Activated naive CD4-positive, alpha-beta T cell treated with anti-CD3 and anti-CD28 coated beads for 36 hours (primary cell): ENCODE measurements at regions not wholly inside any gene's neighbourhood (a gene's known extent, or its start where the extent isn't known, plus 50 kb on each side); places are given as distances from the start of the nearest gene placed in this dataset.

Experiments
- CTCF ChIA-PET: fragments of 350-600 bp; sonication (Branson Sonifier 250); formaldehyde crosslinking; loops from one replicate; lab custom pipeline; 2021; ENCODE audit warnings: antibody characterized with exemption; lab: Charles Lee
- DNase-seq: peaks from one replicate; pipeline ENCODE4 v3.0.0-alpha.2; 2020
- H3K27ac Mint-ChIP-seq: one replicate; pipeline ENCODE4 v1.8.0; 2021; ENCODE audit warnings: mild to moderate bottlenecking, mixed read lengths
- H3K27me3 Mint-ChIP-seq: one replicate; pipeline ENCODE4 v1.8.0; 2021; ENCODE audit warnings: low read depth, mixed read lengths
- H3K36me3 Mint-ChIP-seq: one replicate; pipeline ENCODE4 v1.8.0; 2021; ENCODE audit warnings: low read depth, mixed read lengths
- H3K4me1 Mint-ChIP-seq: one replicate; pipeline ENCODE4 v1.8.0; 2021; ENCODE audit warnings: low read depth, mixed read lengths
- H3K4me3 Mint-ChIP-seq: one replicate; pipeline ENCODE4 v1.8.0; 2021; ENCODE audit warnings: mild to moderate bottlenecking, moderate library complexity, mixed read lengths
- H3K9me3 Mint-ChIP-seq: one replicate; pipeline ENCODE4 v1.8.0; 2021; ENCODE audit warnings: mixed read lengths
- intact Hi-C: fragments of 100-400 bp; cut with micrococcal nuclease; formaldehyde crosslinking; loops from one replicate; pipeline ENCODE4 v1.15.1; 2023

DNA sequence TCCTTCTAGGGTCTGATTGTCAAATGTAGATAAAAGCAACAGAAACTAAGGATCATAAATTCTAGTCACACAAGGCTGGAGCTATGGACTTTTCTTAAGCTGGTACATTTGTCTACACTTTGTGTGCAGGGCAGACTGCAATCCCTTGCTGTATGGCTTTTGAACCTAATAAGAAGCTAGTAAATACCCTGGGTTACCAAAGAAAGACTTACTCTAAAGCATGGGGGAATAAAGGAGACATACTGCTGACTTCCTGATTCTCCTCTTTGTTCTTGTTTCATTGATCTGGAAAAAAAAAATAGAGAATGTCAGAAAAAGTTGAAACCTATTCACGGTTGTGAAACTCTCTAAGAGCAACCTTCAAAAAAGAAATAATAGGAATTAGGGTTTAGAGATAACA lies 216.6 kb upstream of the TLL1 start:
- CTCF ChIA-PET: no interaction called here
- Mint-ChIP-seq H3K27ac (no peak overlapping the region), H3K9me3 (peaks cover 2% of the 10 kb centered on the region), H3K4me3 (no peak overlapping the region), H3K27me3 (no peaks in the 10 kb centered on the region), H3K4me1 (no peaks in the 10 kb centered on the region), H3K36me3 (no peaks in the 10 kb centered on the region)
- DNase-seq: no peak
- intact Hi-C loops: no loop called here

DNA sequence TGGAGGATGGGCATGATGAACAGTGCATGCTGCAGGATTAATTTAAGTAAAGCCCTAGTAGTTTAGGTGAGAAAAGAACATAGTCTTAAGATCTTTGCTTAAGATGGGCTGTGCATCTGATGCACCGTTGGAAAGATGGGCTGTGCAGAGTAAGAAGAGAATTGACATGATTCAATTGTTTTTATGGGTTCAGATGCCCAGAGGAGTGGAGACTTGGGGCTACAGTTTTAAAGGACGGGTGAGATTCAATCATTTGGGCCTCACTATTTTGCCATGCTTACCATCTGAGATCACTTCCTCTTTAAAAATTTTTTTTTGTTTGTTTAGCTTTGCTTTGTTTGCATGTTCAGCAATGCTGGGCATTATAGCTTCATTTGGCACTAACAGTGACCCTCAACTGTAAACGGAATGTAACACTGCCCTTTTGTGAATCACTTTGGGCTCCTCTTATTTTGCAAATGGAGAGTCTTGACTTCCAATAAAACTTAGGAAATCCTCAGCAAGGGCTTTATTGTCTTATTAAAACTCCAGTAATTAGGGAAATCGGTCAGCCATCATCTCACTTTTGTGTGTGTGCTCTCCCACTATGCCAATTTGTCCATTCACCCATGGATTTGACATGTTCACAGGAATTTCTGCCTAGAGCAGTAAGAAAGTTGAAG lies 216.1 kb upstream of the TLL1 start:
- intact Hi-C loops: no loop called here

DNA sequence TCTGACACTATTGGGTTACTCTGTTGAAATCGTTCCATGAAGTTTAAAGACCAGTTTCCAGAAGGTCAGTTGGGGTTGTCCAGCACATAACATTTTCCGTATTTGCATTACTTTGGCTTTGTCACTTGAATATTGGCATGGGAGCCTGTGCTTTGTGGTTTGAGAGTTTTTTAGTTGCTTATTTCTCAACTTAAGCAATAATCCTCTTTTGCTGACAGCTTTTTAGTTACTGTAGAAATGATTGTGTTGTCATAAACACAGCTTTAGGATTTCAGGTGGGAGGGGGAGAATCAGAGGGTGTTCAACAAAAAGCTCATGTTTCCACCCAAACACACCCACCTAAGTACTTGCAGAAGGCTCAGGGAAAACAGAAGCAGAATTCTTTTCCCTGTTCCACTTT lies 210.7 kb upstream of the TLL1 start:
- Mint-ChIP-seq H3K4me1 (no peaks in the 10 kb centered on the region), H3K27me3 (no peaks in the 10 kb centered on the region), H3K27ac (no peak overlapping the region), H3K4me3 (no peak overlapping the region), H3K36me3 (no peaks in the 10 kb centered on the region), H3K9me3 (no peaks in the 10 kb centered on the region)
- CTCF ChIA-PET: no interaction called here
- no peak for DNase-seq
- intact Hi-C loops: no loop called here

More for the DNA sequence above, 216.1 kb upstream of the TLL1 start:
- Mint-ChIP-seq H3K36me3 (no peaks in the 10 kb centered on the region), H3K27me3 (no peaks in the 10 kb centered on the region), H3K4me1 (no peaks in the 10 kb centered on the region), H3K9me3 (peaks cover 2% of the 10 kb centered on the region), H3K4me3 (no peak overlapping the region), H3K27ac (no peak overlapping the region)
- CTCF ChIA-PET: no interaction called here
- no peak for DNase-seq

DNA sequence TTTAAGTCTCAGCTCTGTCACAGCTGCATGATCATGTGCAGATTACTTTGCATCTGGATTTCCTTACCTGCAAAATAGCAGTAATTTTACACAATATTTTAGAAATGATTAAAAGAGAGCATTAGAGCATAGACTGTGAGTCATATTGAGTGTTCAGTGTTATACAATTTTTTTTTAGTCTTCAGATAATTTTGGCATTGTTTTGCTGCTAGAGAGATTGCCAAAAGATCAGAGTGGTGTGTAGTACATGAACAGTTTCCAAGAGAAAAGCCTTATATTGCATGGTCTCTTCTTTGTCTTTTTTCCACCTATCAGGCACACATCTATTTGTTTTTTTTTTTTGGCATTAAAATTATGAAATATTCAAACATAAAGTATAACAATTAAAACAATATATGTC lies 209.6 kb upstream of the TLL1 start:
- no peak for DNase-seq
- H3K9me3 Mint-ChIP-seq: no peaks in the 10 kb centered on the region
- intact Hi-C loops: no loop called here

DNA sequence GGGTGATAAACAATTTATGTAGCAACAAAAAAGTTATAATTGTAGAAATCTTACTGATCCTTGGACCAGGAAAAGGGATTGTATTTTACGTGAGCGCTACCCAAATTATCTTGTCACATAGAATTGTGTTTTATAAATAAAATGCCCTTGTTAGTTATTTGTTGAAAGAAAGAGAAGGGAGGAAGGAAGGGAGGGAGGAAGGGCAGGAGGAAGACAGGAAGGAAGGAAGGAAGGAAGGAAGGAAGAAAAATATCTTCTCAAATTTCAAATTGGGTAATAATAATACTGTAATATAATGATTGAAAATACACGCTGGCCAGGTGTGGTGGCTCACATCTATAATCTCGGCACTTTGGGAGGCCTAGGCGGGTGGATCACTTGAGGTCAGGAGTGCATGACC lies 206.2 kb upstream of the TLL1 start:
- H3K4me1 Mint-ChIP-seq: no peaks in the 10 kb centered on the region

More for the DNA sequence above, 209.6 kb upstream of the TLL1 start:
- no peak overlapping the region for H3K4me3 Mint-ChIP-seq
- H3K36me3 Mint-ChIP-seq: no peaks in the 10 kb centered on the region
- CTCF ChIA-PET: no interaction called here
- no peaks in the 10 kb centered on the region for H3K4me1 Mint-ChIP-seq
- H3K27ac Mint-ChIP-seq: no peak overlapping the region
- no peaks in the 10 kb centered on the region for H3K27me3 Mint-ChIP-seq

DNA sequence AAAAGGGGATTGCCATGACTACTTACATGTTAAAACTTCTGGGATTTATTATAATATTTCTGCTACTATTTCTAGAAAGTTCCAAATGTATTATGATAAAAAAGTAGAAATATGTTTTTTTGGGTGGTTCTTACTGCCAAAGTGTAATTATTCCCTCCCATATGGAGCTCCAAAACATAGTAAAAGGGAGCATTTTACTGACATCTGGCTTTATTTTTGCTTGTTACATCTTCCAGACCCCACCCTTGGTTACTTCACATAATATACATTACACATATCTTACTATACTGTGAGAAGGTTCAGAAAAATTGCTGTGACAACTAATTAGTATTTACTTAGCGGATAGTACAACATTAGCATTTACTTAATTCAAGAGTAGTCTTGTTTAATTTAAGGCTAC lies 205.1 kb upstream of the TLL1 start:
- no peak for DNase-seq
- intact Hi-C loops: no loop called here
- no peak overlapping the region for H3K4me3 Mint-ChIP-seq
- CTCF ChIA-PET: no interaction called here
- H3K4me1 Mint-ChIP-seq: no peaks in the 10 kb centered on the region
- no peak overlapping the region for H3K27ac Mint-ChIP-seq
- no peaks in the 10 kb centered on the region for H3K9me3 Mint-ChIP-seq
- H3K36me3 Mint-ChIP-seq: no peaks in the 10 kb centered on the region
- H3K27me3 Mint-ChIP-seq: no peaks in the 10 kb centered on the region

More for the DNA sequence above, 206.2 kb upstream of the TLL1 start:
- no peak overlapping the region for H3K27ac Mint-ChIP-seq
- intact Hi-C loops: no loop called here
- no peaks in the 10 kb centered on the region for H3K36me3 Mint-ChIP-seq
- H3K27me3 Mint-ChIP-seq: no peaks in the 10 kb centered on the region
- CTCF ChIA-PET: no interaction called here
- H3K4me3 Mint-ChIP-seq: no peak overlapping the region
- no peaks in the 10 kb centered on the region for H3K9me3 Mint-ChIP-seq
- DNase-seq: no peak

DNA sequence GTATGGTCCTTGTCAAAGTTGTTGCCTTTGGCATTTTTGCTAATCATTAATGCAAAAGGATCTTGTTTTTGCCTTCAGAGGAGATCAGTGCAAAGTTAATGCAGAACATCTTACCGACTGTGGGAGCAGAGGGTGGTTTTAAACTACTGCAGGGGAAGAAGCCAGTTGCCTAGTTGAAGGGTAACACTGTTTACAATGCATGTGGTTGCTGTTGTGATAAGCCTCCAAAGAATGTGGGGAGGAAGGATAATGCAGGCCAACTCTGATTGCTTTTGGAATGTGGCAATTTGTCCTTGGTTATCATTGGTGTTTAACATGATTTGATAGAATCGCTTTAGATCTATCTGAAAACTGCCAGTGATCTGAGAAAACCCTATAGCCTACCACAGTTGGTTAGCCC lies 204.3 kb upstream of the TLL1 start:
- Mint-ChIP-seq H3K27ac (no peak overlapping the region), H3K4me1 (no peaks in the 10 kb centered on the region), H3K9me3 (no peaks in the 10 kb centered on the region), H3K36me3 (no peaks in the 10 kb centered on the region), H3K27me3 (no peaks in the 10 kb centered on the region), H3K4me3 (no peak overlapping the region)
- intact Hi-C loops: no loop called here
- DNase-seq: no peak
- CTCF ChIA-PET: no interaction called here

DNA sequence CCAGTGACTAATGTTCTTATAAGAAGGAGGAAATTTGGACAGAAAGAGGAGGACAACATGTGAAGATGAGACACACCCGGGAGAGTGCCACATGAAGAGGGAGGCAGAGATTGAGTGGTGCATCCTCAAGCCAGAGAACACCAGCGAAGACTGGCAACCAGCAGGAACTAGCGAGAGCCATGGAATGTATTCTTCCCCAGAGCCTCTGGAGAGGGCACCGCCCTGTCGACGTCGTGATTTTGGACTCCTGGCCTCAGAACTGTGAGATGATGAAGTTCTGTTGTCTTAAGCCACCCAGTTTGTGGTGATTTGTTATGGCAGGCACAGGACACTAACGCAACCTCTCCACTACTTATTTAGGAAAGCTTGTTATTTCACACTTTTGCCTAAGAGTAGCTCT lies 196.0 kb upstream of the TLL1 start:
- DNase-seq: no peak
- H3K27ac Mint-ChIP-seq: no peak overlapping the region
- intact Hi-C loops: no loop called here
- no peaks in the 10 kb centered on the region for H3K27me3 Mint-ChIP-seq
- CTCF ChIA-PET: no interaction called here
- no peaks in the 10 kb centered on the region for H3K9me3 Mint-ChIP-seq
- no peaks in the 10 kb centered on the region for H3K4me1 Mint-ChIP-seq
- H3K4me3 Mint-ChIP-seq: no peak overlapping the region
- no peaks in the 10 kb centered on the region for H3K36me3 Mint-ChIP-seq

DNA sequence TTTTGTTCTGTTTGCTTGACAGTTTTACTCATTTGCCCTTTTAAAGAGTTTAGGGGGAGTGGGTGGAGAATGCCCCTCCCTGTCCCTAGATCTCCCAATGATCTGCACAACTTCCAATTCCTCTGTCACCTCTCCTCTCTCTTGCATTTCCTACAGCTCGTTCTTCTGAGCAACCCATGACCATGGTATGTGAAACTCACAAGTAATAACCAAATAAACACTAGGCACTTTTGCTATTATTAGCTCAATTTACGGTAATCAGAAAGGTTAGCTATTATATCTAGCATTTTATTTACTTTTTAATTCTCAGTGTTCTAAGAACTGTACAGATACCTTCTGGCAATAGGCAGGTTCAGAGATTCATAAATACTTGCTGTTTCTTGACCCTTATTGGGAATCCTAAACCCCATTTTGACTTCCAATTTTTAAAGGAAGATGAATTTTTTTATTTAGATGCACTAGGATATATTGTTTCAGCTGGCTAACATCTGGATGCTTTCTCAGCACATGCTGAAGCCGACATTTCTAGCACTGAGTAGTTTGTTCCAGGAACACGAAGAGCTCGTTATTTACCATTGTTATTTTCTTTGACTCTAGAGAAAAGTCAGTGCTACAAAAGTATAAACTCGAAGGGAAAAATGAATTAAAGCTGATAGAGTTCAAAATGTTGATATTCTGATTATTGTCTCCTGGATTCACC lies 194.7 kb upstream of the TLL1 start:
- Mint-ChIP-seq H3K4me1 (no peaks in the 10 kb centered on the region), H3K36me3 (no peaks in the 10 kb centered on the region), H3K4me3 (no peak overlapping the region), H3K27me3 (no peaks in the 10 kb centered on the region), H3K9me3 (no peaks in the 10 kb centered on the region), H3K27ac (no peak overlapping the region)
- DNase-seq: no peak
- intact Hi-C loops: no loop called here
- CTCF ChIA-PET: no interaction called here

DNA sequence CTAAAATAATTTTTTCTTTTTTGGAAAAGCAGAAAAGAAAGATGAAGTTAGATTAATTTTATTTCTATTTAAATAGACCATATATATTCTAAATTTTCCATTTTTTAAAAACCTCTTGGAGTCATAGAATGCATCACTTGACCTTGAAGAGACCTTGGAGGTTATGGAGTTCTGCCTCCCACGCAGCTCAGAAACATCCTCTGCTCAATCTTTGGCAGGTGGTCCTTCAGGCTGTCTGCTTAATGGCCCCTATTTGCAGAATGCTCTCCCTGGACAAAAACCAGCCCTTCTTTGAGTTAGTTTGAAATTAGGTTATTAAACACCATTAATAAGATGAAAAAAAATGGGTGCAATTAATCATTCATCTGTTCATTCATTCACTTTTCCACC lies 194.1 kb upstream of the TLL1 start:
- DNase-seq: no peak
- intact Hi-C loops: no loop called here
- Mint-ChIP-seq H3K4me3 (no peak overlapping the region), H3K36me3 (no peaks in the 10 kb centered on the region), H3K27ac (no peak overlapping the region), H3K27me3 (no peaks in the 10 kb centered on the region), H3K9me3 (no peaks in the 10 kb centered on the region), H3K4me1 (no peaks in the 10 kb centered on the region)
- CTCF ChIA-PET: no interaction called here

DNA sequence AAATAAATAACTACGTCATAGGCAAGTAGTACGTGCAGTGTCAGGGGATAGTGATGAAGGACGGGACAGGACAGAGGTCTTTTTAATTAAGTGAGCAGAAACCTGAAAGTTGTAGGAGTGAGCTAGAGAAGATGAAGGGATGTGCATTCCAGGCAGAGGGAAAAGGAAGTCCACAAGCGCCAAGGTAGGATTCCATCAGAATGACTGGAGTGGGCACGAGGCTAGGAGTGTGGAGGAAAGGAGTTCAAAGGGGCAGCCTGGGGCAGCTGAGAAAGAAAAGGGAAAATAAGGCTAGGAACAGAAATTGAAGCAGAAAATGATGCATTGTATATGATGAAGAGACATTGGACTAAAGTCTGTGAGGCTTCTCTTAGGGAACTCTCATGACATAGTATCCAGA lies 192.2 kb upstream of the TLL1 start:
- H3K4me1 Mint-ChIP-seq: no peaks in the 10 kb centered on the region
- H3K36me3 Mint-ChIP-seq: no peaks in the 10 kb centered on the region

DNA sequence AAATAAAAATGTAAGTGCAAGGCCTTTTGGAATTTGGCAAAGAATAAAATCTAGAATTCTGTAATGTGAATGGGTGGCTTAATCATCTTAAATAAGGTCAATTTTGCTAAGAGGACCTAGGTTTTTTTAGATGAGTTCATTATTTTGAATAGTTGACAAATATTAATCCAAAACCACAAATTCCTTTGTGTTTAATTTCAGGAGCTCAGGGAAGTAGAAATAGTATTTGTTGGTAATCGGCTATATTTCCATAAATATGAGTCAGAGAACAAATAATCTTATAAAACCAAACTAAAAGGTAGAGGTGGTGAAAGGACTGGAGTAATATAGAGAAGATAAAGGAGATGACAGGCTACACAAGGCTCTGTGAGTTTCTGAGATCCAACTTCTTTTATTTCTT lies 190.4 kb upstream of the TLL1 start:
- CTCF ChIA-PET: no interaction called here
- Mint-ChIP-seq H3K4me3 (no peak overlapping the region), H3K27me3 (no peaks in the 10 kb centered on the region), H3K4me1 (no peaks in the 10 kb centered on the region), H3K27ac (no peak overlapping the region), H3K9me3 (no peaks in the 10 kb centered on the region), H3K36me3 (no peaks in the 10 kb centered on the region)
- DNase-seq: no peak
- intact Hi-C loops: no loop called here

More for the DNA sequence above, 192.2 kb upstream of the TLL1 start:
- H3K4me3 Mint-ChIP-seq: no peak overlapping the region
- no peaks in the 10 kb centered on the region for H3K9me3 Mint-ChIP-seq
- H3K27me3 Mint-ChIP-seq: no peaks in the 10 kb centered on the region
- CTCF ChIA-PET: no interaction called here
- intact Hi-C loops: no loop called here
- H3K27ac Mint-ChIP-seq: no peak overlapping the region
- DNase-seq: no peak

DNA sequence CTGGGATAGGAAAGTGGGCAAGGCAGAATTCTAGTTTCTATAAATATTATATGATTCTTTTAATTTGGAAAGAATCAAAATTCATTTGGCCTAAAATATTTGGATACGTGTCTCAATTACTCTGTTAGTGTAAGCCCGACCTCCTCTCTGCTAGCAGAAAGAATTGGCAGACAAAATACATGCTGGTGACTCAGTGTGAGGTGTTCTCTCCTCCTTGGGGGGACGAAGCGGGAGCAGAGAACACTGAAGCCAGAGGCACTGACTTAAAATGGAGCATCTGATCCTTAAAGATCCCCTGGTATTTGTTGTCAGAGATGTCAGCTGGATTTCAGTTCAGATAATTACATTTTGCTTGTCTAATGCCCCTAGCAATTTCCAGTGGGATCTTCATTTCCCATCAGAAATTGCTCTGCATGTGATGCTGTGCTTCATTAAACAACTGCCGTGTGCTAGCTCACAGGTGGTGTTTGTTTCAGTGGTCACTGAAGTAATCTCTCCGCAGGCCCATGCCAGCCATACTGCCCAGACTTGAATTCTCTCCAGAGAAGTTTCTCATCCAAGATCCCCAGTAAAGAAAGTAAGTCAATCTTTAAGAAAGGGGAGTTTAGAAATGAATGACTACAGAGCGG lies 188.7 kb upstream of the TLL1 start:
- Mint-ChIP-seq H3K27ac (no peak overlapping the region), H3K27me3 (no peaks in the 10 kb centered on the region), H3K4me1 (no peaks in the 10 kb centered on the region), H3K36me3 (no peaks in the 10 kb centered on the region), H3K4me3 (no peak overlapping the region), H3K9me3 (no peaks in the 10 kb centered on the region)
- intact Hi-C loops: no loop called here
- no peak for DNase-seq
- CTCF ChIA-PET: no interaction called here
